Prostate gland (tissue), 2 donors: ENCODE measurements at regions not wholly inside any gene's neighbourhood (a gene's known extent, or its start where the extent isn't known, plus 50 kb on each side); places are given as distances from the start of the nearest gene placed in this dataset.

Experiments used
- DNase-seq: peaks from one replicate; pipeline ENCODE4 v3.0.0-alpha.2; 2019; ENCODE audit warnings: low spot score
- H3K27ac ChIP-seq, 2 donors: fragments of 200-600 bp; sonication (generic); 2 replicates each; pipeline ENCODE4 v1.5.1; 2017 to 2019
- H3K27me3 ChIP-seq: fragments of 200-600 bp; sonication (generic); replicated peaks from 2 replicates; pipeline ENCODE4 v1.5.1; 2019; ENCODE audit not compliant: insufficient read depth
- H3K36me3 ChIP-seq, 2 donors: fragments of 200-600 bp; sonication (generic); 1 replicate in 1 of 2; 2 replicates in 1 of 2; pipeline versions ENCODE4 v1.5.1 to v1.8.1; 2017 to 2019
- H3K4me1 ChIP-seq: fragments of 200-600 bp; sonication (generic); replicated peaks from 2 replicates; pipeline ENCODE4 v1.5.1; 2019
- H3K4me3 ChIP-seq, 2 donors: fragments of 200-600 bp; sonication (generic); 2 replicates each; pipeline ENCODE4 v1.5.1; 2017 to 2019
- H3K9me3 ChIP-seq: fragments of 200-600 bp; sonication (generic); 2 replicates; pipeline ENCODE4 v1.5.1; 2017
- POLR2A ChIP-seq: fragments of 450-650 bp; IDR thresholded peaks from one replicate; pipeline ENCODE4 v1.6.1; 2016; ENCODE audit warnings: antibody characterized with exemption, mild to moderate bottlenecking
- POLR2AphosphoS5 ChIP-seq: sonication (generic); formaldehyde crosslinking; IDR thresholded peaks from one replicate; pipeline ENCODE4 v1.6.1; 2017; ENCODE audit warnings: antibody characterized with exemption
- WGBS: methylation state at CpG from one replicate; pipeline ENCODE4 v1.1.5; 2018; 5-methylcytosine and 5-hydroxymethylcytosine counted together
- intact Hi-C: fragments of 100-400 bp; cut with DNase I; formaldehyde crosslinking; loops from one replicate; pipeline ENCODE4 v1.14.2; 2022
- TF ChIP-seq, protein P1 (sequence below), 4 experiments: fragments of 200-600 bp in 2 of 4; fragments of 450-650 bp in 2 of 4; sonication (generic) in 2 of 4; IDR thresholded peaks; 1 replicate in 3 of 4; 2 replicates in 1 of 4; pipeline ENCODE4 v1.5.1; 2016 to 2019; ENCODE audit warnings: antibody characterized with exemption in 4 of 4, mild to moderate bottlenecking in 2 of 4, moderate library complexity in 2 of 4

DNA sequence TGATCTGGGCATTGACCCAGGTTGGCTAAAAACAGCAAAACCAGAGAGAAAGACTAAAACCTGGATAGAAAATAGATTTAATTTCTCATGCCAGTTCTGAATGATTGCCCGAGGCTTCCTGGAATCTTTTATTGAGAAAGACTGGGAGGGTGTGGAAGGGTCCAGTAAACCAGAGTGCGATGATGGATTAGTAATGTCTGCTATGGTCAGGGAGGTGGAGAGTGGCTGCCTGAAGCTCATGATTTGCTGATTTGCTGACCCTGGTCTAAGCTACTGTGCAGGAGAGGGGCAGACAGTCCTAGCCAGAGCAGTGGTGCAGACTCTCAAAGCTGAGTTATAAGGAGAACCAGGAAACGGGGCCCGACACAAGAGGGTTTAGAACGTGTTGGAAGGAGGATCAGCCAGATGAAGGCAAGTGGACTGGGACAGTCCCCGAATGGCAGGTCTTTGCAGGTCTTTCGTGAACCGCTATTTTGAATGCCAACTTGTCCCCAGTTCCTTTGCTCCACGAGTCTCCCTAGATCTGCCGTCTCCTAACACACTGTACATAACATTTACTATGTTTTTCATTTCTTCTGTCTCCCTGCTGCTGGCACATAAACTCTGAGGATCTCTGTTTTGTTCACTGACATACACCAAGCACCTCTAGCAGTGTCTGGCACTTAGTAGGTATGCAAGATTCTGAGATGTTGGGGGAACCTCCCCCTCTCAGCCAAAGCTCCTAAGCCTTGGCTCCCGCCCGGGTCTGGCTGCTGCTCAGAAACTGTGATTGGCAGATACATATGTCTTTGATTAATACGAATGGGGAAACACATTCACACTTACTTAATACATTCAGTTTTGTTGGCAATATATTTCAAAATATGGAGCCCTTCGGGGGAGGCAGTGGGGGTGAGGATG is 237.3 kb upstream of the TNRC6C start:
- no peak for DNase-seq
- no peak overlapping the region for H3K4me3 ChIP-seq
- TF ChIP-seq, protein P1, sequence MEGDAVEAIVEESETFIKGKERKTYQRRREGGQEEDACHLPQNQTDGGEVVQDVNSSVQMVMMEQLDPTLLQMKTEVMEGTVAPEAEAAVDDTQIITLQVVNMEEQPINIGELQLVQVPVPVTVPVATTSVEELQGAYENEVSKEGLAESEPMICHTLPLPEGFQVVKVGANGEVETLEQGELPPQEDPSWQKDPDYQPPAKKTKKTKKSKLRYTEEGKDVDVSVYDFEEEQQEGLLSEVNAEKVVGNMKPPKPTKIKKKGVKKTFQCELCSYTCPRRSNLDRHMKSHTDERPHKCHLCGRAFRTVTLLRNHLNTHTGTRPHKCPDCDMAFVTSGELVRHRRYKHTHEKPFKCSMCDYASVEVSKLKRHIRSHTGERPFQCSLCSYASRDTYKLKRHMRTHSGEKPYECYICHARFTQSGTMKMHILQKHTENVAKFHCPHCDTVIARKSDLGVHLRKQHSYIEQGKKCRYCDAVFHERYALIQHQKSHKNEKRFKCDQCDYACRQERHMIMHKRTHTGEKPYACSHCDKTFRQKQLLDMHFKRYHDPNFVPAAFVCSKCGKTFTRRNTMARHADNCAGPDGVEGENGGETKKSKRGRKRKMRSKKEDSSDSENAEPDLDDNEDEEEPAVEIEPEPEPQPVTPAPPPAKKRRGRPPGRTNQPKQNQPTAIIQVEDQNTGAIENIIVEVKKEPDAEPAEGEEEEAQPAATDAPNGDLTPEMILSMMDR (IDR thresholded peaks at IDR 0.05): no peak
- TF ChIP-seq POLR2AphosphoS5: no peak
- H3K9me3 ChIP-seq: no peaks in the 10 kb centered on the region
- intact Hi-C loops: no loop called here
- H3K27ac ChIP-seq: no peak overlapping the region
- no peaks in the 10 kb centered on the region for H3K36me3 ChIP-seq
- 78% methylated on average over 14 of the region's 14 CpGs for WGBS
- no peaks in the 10 kb centered on the region for H3K4me1 ChIP-seq
- H3K27me3 ChIP-seq: no peaks in the 10 kb centered on the region

DNA sequence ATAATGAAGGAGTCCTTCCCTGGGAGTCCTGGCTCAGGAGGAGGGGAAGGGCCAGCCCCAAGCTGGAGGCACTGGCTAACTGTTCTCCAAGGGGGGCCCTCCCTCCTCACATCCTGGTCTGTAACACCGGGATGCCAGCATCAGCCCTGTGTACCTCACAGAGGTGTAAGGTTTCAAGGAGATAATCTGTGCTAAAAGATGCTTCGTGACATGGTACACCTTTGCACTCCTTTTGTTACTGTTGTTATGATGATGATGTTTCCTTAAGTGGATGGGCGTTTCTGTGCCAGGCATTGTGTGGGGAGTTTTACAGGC is 236.7 kb upstream of the TNRC6C start:
- WGBS: 71% methylated on average over 3 of the region's 3 CpGs
- intact Hi-C loops: no loop called here

DNA sequence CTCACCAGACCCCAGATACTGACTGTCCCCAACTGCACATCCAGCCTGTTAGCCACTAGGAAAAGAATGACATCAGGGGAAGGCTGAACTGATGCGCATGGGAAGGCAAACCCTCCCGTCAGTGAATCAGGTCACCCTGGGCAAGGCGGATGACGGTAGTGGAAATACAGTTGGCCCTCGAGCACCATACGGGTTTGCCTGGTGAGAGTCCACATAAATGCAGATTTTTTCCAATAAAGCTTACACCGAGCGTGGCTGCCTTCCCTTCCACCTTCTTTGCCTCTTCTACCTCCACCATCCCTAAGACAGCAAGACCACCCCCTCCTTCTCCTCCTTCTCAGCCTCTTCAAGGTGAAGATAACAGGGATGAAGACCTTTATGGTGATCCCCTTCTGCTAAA is 236.1 kb upstream of the TNRC6C start:
- Histone ChIP-seq H3K4me1 (no peaks in the 10 kb centered on the region), H3K36me3 (no peaks in the 10 kb centered on the region), H3K4me3 (no peak overlapping the region), H3K9me3 (no peaks in the 10 kb centered on the region), H3K27ac (no peak overlapping the region), H3K27me3 (no peaks in the 10 kb centered on the region)
- WGBS: 99% methylated on average over 8 of the region's 8 CpGs
- no peak for DNase-seq
- TF ChIP-seq POLR2AphosphoS5: no peak
- no peak for TF ChIP-seq POLR2A
- TF ChIP-seq, protein P1 (IDR thresholded peaks at IDR 0.05): no peak
- intact Hi-C loops: no loop called here

More for the DNA sequence above, 236.7 kb upstream of the TNRC6C start:
- H3K4me3 ChIP-seq: no peak overlapping the region
- H3K27me3 ChIP-seq: no peaks in the 10 kb centered on the region
- H3K36me3 ChIP-seq: no peaks in the 10 kb centered on the region
- DNase-seq: no peak
- no peak overlapping the region for H3K27ac ChIP-seq
- H3K4me1 ChIP-seq: no peaks in the 10 kb centered on the region
- TF ChIP-seq POLR2A: no peak
- TF ChIP-seq, protein P1 (IDR thresholded peaks at IDR 0.05): no peak
- TF ChIP-seq POLR2AphosphoS5: no peak
- no peaks in the 10 kb centered on the region for H3K9me3 ChIP-seq

DNA sequence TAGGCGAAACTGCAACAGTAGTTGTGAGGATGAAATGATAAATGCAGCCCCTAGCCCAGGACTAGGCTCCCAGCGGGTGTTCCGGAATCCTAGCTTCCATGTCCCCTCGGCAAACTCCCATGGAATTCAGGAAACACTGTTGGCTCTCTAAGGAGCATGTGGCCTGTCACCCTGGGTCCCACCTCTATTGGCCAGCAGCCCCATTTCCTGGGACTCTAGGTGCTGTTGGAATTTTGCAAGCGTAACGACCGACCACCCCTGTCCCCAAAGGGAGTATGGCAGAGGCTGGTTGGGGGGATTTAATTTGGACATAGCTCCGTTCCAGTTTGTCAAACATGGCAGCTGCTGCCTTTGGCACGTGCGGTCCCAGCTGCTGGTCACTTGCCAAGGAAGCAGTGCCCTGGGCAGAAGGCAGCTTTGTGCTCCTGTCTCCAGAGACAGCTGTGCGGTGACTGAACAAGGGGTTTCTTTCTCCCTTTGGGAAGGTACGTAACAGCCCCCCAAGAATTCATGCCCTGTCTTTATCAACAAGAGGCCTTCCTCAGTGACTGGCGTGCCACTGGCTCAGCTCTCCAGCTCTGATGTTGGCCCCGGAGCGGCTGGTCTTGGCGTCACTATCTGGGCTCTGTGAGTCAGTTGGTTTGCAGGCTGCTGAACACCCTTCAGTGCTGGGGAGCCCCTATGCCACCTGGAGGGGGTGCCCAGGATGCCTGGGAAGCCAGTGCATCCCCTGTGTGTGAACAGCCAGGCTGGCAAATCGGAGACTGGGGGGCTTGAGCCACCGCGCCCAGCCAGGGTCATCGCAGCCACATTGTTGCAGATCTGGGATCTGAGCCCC is 235.2 kb upstream of the TNRC6C start:
- WGBS: 71% methylated on average over 20 of the region's 20 CpGs
- intact Hi-C loops: no loop called here
- Histone ChIP-seq H3K9me3 (no peaks in the 10 kb centered on the region), H3K4me1 (no peaks in the 10 kb centered on the region), H3K27ac (no peak overlapping the region), H3K27me3 (no peaks in the 10 kb centered on the region), H3K36me3 (no peaks in the 10 kb centered on the region), H3K4me3 (no peak overlapping the region)
- DNase-seq: no peak
- TF ChIP-seq POLR2AphosphoS5 (no peak), POLR2A (no peak)
- TF ChIP-seq, protein P1 (IDR thresholded peaks at IDR 0.05): no peak
